ENCODE measurements at regions not wholly inside any gene's neighbourhood (a gene's known extent, or its start where the extent isn't known, plus 50 kb on each side); places are given as distances from the start of the nearest gene placed in this dataset.

DNA sequence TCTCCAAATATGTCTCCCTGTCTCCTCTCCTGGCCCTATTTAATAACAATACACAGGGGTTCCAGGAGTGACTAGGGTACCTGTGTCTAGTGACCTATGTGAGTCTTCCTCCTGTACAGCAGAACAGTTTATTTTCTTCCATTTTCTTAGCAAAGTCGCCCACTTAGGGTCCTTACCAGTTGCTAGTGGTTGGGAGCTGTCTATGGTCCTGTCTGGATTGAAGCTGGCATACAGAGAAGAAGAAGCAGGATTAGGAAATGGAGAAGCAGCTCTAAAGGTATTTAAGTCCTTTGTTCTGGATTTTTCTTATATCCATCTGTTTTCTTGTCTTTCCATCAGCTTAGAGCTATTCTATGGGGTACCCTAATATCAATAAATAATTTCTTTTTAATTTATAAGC lies 587.1 kb upstream of the CPEB2 start:
- TF ChIP-seq, protein P1, sequence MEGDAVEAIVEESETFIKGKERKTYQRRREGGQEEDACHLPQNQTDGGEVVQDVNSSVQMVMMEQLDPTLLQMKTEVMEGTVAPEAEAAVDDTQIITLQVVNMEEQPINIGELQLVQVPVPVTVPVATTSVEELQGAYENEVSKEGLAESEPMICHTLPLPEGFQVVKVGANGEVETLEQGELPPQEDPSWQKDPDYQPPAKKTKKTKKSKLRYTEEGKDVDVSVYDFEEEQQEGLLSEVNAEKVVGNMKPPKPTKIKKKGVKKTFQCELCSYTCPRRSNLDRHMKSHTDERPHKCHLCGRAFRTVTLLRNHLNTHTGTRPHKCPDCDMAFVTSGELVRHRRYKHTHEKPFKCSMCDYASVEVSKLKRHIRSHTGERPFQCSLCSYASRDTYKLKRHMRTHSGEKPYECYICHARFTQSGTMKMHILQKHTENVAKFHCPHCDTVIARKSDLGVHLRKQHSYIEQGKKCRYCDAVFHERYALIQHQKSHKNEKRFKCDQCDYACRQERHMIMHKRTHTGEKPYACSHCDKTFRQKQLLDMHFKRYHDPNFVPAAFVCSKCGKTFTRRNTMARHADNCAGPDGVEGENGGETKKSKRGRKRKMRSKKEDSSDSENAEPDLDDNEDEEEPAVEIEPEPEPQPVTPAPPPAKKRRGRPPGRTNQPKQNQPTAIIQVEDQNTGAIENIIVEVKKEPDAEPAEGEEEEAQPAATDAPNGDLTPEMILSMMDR (IDR thresholded peaks at IDR 0.05): no peak
- no peak for TF ChIP-seq POLR2A (IDR thresholded peaks at IDR 0.05)
- TF ChIP-seq POLR2AphosphoS5 (IDR thresholded peaks at IDR 0.05): no peak
- TF ChIP-seq EP300 (IDR thresholded peaks at IDR 0.05): no peak
